Loucy (cell line): ENCODE measurements at regions not wholly inside any gene's neighbourhood (a gene's known extent, or its start where the extent isn't known, plus 50 kb on each side); places are given as distances from the start of the nearest gene placed in this dataset.

Source experiments
- H2AFZ ChIP-seq: fragments of 200-600 bp; sonication (generic); 2 replicates; pipeline ENCODE4 v1.6.0; 2016; ENCODE audit warnings: antibody characterized with exemption, mild to moderate bottlenecking, low read length, moderate library complexity
- H3F3A ChIP-seq: fragments of 200-600 bp; 2 replicates; pipeline ENCODE4 v1.6.0; 2016; ENCODE audit warnings: antibody characterized with exemption, low read depth, mild to moderate bottlenecking
- H3K27me3 ChIP-seq: fragments of 200-600 bp; sonication (generic); 2 replicates; pipeline ENCODE4 v1.6.1; 2014; ENCODE audit warnings: low read length, mild to moderate bottlenecking; ENCODE audit not compliant: insufficient read depth, poor library complexity, severe bottlenecking
- H3K36me3 ChIP-seq: fragments of 200-600 bp; sonication (generic); 2 replicates; pipeline ENCODE4 v1.6.1; 2016; ENCODE audit warnings: low read length; ENCODE audit not compliant: insufficient read depth
- H3K4me1 ChIP-seq: fragments of 200-600 bp; sonication (generic); 2 replicates; pipeline ENCODE4 v1.5.1; 2014; ENCODE audit warnings: low read length, mild to moderate bottlenecking; ENCODE audit not compliant: insufficient read depth, poor library complexity, severe bottlenecking
- H3K4me2 ChIP-seq: fragments of 200-600 bp; sonication (generic); 2 replicates; pipeline ENCODE4 v1.6.0; 2014; ENCODE audit warnings: antibody characterized with exemption, low read length, low read depth, mild to moderate bottlenecking; ENCODE audit not compliant: poor library complexity, severe bottlenecking
- H3K4me3 ChIP-seq: fragments of 200-600 bp; sonication (generic); 2 replicates; pipeline ENCODE4 v1.5.1; 2014; ENCODE audit warnings: low read length, mild to moderate bottlenecking, mixed read lengths; ENCODE audit not compliant: poor library complexity, severe bottlenecking
- H3K79me2 ChIP-seq: fragments of 200-600 bp; sonication (generic); 2 replicates; pipeline ENCODE4 v1.6.1; 2014; ENCODE audit warnings: low read length; ENCODE audit not compliant: insufficient read depth
- H3K9ac ChIP-seq: fragments of 200-600 bp; sonication (generic); 2 replicates; pipeline ENCODE4 v1.6.0; 2014; ENCODE audit warnings: mild to moderate bottlenecking, low read depth, low read length, moderate library complexity; ENCODE audit not compliant: poor library complexity, severe bottlenecking
- H3K9me2 ChIP-seq: fragments of 200-600 bp; sonication (generic); replicated peaks from 2 replicates; pipeline ENCODE4 v1.6.1; 2016; ENCODE audit warnings: low read depth, low read length, mixed read lengths
- H3K9me3 ChIP-seq: fragments of 200-600 bp; sonication (generic); 2 replicates; pipeline ENCODE4 v1.6.1; 2014; ENCODE audit warnings: mild to moderate bottlenecking, antibody characterized with exemption, low read length, low read depth; ENCODE audit not compliant: insufficient read depth
- H4K20me1 ChIP-seq: fragments of 200-600 bp; sonication (generic); 2 replicates; pipeline ENCODE4 v1.6.0; 2014; ENCODE audit warnings: antibody characterized with exemption, low read length, mild to moderate bottlenecking; ENCODE audit not compliant: insufficient read depth, poor library complexity, severe bottlenecking
- CTCF ChIP-seq: fragments of 200-600 bp; sonication (generic); conservative IDR thresholded peaks from 2 replicates; pipeline ENCODE4 v1.5.1; 2014; ENCODE audit warnings: mild to moderate bottlenecking, antibody characterized with exemption, low read length
- EZH2phosphoT487 ChIP-seq: fragments of 200-600 bp; IDR thresholded peaks from 2 replicates; pipeline ENCODE4 v1.6.1; 2018; ENCODE audit warnings: antibody characterized with exemption, mild to moderate bottlenecking, moderate library complexity, borderline replicate concordance

DNA sequence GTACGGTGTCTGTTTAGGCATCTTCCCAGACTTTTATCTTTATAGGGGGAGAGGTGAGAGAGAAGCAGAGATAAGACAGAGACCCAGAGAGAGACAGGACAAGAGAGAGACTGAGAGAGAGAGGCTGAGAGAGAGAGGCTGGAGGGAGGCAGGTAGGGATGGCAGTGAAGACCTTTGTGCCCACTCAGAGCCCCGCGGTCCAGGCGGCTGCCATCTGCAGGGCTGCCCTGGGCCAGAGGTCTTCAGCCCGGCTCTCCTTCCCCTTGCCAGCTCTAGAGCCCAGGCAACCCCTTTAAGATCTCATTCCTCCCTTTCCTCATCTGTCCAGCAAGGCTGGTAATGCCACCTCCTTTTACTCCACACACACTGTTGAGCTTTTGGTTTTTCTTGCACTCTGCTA, 610.0 kb downstream of the GALR1 start:
- TF ChIP-seq CTCF: no peak
- no peak for TF ChIP-seq EZH2phosphoT487
- H3K4me1 ChIP-seq: no peaks in the 10 kb centered on the region

DNA sequence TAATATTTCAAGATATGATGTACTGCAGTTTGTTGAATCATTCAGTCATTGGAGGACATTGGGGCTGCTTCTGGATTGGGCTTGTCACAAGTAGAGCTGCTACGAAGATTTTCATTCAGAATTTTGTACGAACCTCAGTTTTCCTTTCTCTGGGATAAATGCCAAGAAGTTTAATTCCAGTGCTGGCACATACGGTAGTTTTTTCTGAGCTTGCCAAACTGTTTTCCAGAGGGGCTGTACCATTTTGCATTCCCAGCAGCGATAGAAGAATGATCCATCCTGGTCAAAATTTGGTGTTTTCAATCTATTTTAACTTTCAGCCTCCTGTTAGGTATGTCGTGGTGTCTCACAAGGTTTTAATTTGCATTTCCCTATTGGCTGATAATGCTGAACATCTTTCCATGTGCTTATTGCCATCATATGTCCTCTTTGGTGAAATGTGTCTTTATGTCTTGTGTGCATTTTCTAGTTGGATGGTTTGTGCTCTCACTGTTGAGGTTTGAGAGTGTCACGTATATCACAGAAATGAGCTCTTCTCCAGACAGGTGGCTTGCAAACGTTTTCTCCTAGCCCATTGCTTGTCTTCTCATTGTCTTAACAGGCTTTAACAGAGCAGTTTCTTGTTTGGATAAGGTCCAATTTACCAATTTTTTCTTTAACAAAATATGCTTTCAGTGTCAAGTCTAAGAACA, 612.6 kb downstream of the GALR1 start:
- H4K20me1 ChIP-seq: no peaks in the 10 kb centered on the region
- no peaks in the 10 kb centered on the region for H3K27me3 ChIP-seq
- TF ChIP-seq EZH2phosphoT487: no peak
- TF ChIP-seq CTCF: no peak
- H3K79me2 ChIP-seq: no peaks in the 10 kb centered on the region
- H3F3A ChIP-seq: no peaks in the 10 kb centered on the region
- H3K9me2 ChIP-seq: no peaks in the 10 kb centered on the region
- H3K4me2 ChIP-seq: no peak overlapping the region
- peaks cover 4% of the 10 kb centered on the region; the same call in 1 of the 2 replicates for H3K9me3 ChIP-seq
- no peaks in the 10 kb centered on the region for H3K36me3 ChIP-seq
- H3K4me1 ChIP-seq: no peaks in the 10 kb centered on the region
- no peak overlapping the region for H2AFZ ChIP-seq
- H3K4me3 ChIP-seq: no peak overlapping the region
- no peak overlapping the region for H3K9ac ChIP-seq

More for the DNA sequence above, 610.0 kb downstream of the GALR1 start:
- no peaks in the 10 kb centered on the region for H3K27me3 ChIP-seq
- no peak overlapping the region for H3K9ac ChIP-seq
- no peak overlapping the region for H3K4me3 ChIP-seq
- H4K20me1 ChIP-seq: no peaks in the 10 kb centered on the region
- H3K79me2 ChIP-seq: no peaks in the 10 kb centered on the region
- no peaks in the 10 kb centered on the region for H3F3A ChIP-seq
- no peak overlapping the region for H3K4me2 ChIP-seq
- H3K36me3 ChIP-seq: no peaks in the 10 kb centered on the region
- no peaks in the 10 kb centered on the region; the same call in 1 of the 2 replicates for H3K9me3 ChIP-seq
- no peaks in the 10 kb centered on the region for H3K9me2 ChIP-seq
- no peak overlapping the region for H2AFZ ChIP-seq

DNA sequence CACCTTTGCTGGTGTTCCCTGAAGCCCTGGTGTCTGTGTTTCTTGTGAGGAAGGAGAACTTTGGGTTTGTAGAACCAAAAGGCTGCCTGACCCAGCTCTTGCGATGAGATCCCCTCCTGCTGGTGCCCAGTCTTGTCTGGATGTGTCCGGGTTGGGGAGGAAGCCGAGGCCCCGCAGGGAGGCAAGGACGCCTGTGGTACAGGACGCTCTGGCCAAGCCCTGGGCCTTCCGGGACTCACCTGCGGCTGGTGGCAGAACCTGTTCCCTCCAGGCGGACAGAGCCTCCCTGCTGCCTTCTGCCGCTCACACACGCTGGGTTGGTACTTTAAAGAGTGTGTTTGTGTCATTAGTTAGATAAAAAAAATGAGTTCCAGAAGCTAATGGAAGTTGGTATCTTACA, 616.2 kb downstream of the GALR1 start:
- no peak overlapping the region for H3K9ac ChIP-seq
- H3K9me2 ChIP-seq: no peaks in the 10 kb centered on the region
- H3K36me3 ChIP-seq: no peaks in the 10 kb centered on the region
- H4K20me1 ChIP-seq: no peaks in the 10 kb centered on the region
- H2AFZ ChIP-seq: no peak overlapping the region
- no peaks in the 10 kb centered on the region for H3K79me2 ChIP-seq
- no peaks in the 10 kb centered on the region for H3F3A ChIP-seq
- TF ChIP-seq CTCF (no peak), EZH2phosphoT487 (no peak)
- no peak overlapping the region for H3K4me2 ChIP-seq
- no peak overlapping the region for H3K4me3 ChIP-seq
- H3K4me1 ChIP-seq: no peaks in the 10 kb centered on the region
- peaks cover 9% of the 10 kb centered on the region; the same call in 1 of the 2 replicates for H3K9me3 ChIP-seq
- no peaks in the 10 kb centered on the region for H3K27me3 ChIP-seq
